B cell (primary cell): ENCODE measurements at regions not wholly inside any gene's neighbourhood (a gene's known extent, or its start where the extent isn't known, plus 50 kb on each side); places are given as distances from the start of the nearest gene placed in this dataset.

Experiments
- ATAC-seq: fragments of 200-7000 bp; cut with Tn5 transposase; one replicate; pipeline ENCODE4 v1.10.0; 2021; ENCODE audit warnings: low read depth, mild to moderate bottlenecking, moderate number of reproducible peaks, moderate library complexity
- CTCF ChIA-PET: fragments of 350-600 bp; sonication (Branson Sonifier 250); formaldehyde crosslinking; loops from one replicate; lab custom pipeline; 2021; ENCODE audit warnings: antibody characterized with exemption, inconsistent platforms; lab: Charles Lee
- POLR2A ChIA-PET: fragments of 350-600 bp; sonication (Branson Sonifier 250); formaldehyde crosslinking; loops from one replicate; lab custom pipeline; 2021; ENCODE audit warnings: antibody characterized with exemption; lab: Charles Lee
- DNase-seq: peaks from one replicate; pipeline ENCODE4 v3.0.0; 2013
- H2AFZ ChIP-seq: 2 replicates; pipeline ENCODE4 v1.6.1; 2012; ENCODE audit warnings: mild to moderate bottlenecking, low read depth, low read length; ENCODE audit not compliant: insufficient read depth, poor library complexity, severe bottlenecking
- H3K27ac ChIP-seq, 2 donors: 1 replicate in 1 of 2; 2 replicates in 1 of 2; pipeline ENCODE4 v1.5.1; 2012 to 2013; ENCODE audit warnings: low read length in 2 of 2, mild to moderate bottlenecking in 2 of 2, moderate library complexity in 1 of 2
- H3K27me3 ChIP-seq, 4 experiments: fragments of 200-600 bp in 1 of 4; sonication (generic) in 1 of 4; replicated peaks in 1 of 4; 1 replicate in 2 of 4; 2 replicates in 2 of 4; pipeline versions ENCODE4 v1.6.1 to v1.7.0; 2013 to 2016; ENCODE audit warnings: low read length in 3 of 4, mild to moderate bottlenecking in 2 of 4, mixed read lengths in 1 of 4, moderate library complexity in 1 of 4; ENCODE audit not compliant: insufficient read depth in 4 of 4, control insufficient read depth in 3 of 4; ENCODE audit errors: control extremely low read depth in 1 of 4
- H3K36me3 ChIP-seq, 2 experiments: replicated peaks in 1 of 2; 1 replicate in 1 of 2; 2 replicates in 1 of 2; pipeline versions ENCODE4 v1.6.1 to v1.7.1; 2013; ENCODE audit warnings: low read length in 1 of 2; ENCODE audit not compliant: insufficient read depth in 2 of 2, control insufficient read depth in 1 of 2; ENCODE audit errors: control extremely low read depth in 1 of 2, extremely low read depth in 1 of 2
- H3K4me1 ChIP-seq, 2 donors: fragments of 200-600 bp in 1 of 2; sonication (generic) in 1 of 2; 1 replicate in 1 of 2; 2 replicates in 1 of 2; pipeline versions ENCODE4 v1.5.1 to v1.6.1; 2013 to 2017; ENCODE audit warnings: low read length in 2 of 2; ENCODE audit not compliant: control insufficient read depth in 2 of 2, insufficient read depth in 2 of 2
- H3K4me2 ChIP-seq: replicated peaks from 2 replicates; pipeline ENCODE3; 2012; ENCODE audit warnings: mild to moderate bottlenecking, low read depth, low read length; ENCODE audit not compliant: poor library complexity, severe bottlenecking
- H3K4me3 ChIP-seq, 5 experiments: fragments of 200-600 bp in 1 of 5; sonication (generic) in 1 of 5; 1 replicate in 3 of 5; 2 replicates in 2 of 5; pipeline versions ENCODE4 v1.5.1 to v1.7.0; 2011 to 2016; ENCODE audit warnings: low read length in 4 of 5, mild to moderate bottlenecking in 4 of 5, low read depth in 2 of 5, control low read depth in 1 of 5, moderate library complexity in 1 of 5; ENCODE audit not compliant: insufficient read depth in 1 of 5; ENCODE audit errors: control extremely low read depth in 1 of 5, extremely low read depth in 1 of 5
- H3K79me2 ChIP-seq: fragments of 200-600 bp; sonication (generic); one replicate; pipeline ENCODE4 v1.6.0; 2016; ENCODE audit warnings: low read length; ENCODE audit not compliant: control insufficient read depth, insufficient read depth
- H3K9ac ChIP-seq: fragments of 200-600 bp; sonication (generic); 2 replicates; pipeline ENCODE4 v1.6.1; 2017; ENCODE audit warnings: mild to moderate bottlenecking, low read length, moderate library complexity
- H3K9me3 ChIP-seq, 3 donors: one replicate each; pipeline versions ENCODE4 v1.6.1 to v1.7.1; 2013; ENCODE audit warnings: low read length in 2 of 3; ENCODE audit not compliant: control insufficient read depth in 2 of 3, insufficient read depth in 1 of 3; ENCODE audit errors: control extremely low read depth in 1 of 3
- H4K20me1 ChIP-seq: 2 replicates; pipeline ENCODE4 v1.6.0; 2012; ENCODE audit warnings: mild to moderate bottlenecking, low read length; ENCODE audit not compliant: insufficient read depth, control insufficient read depth, poor library complexity, severe bottlenecking
- H3K27ac Mint-ChIP-seq: one replicate; pipeline ENCODE4 v1.8.0; 2021; ENCODE audit warnings: mixed read lengths
- H3K27me3 Mint-ChIP-seq: one replicate; pipeline ENCODE4 v1.8.0; 2021; ENCODE audit warnings: mixed read lengths
- H3K4me1 Mint-ChIP-seq: one replicate; pipeline ENCODE4 v1.8.0; 2021; ENCODE audit warnings: mixed read lengths
- H3K4me3 Mint-ChIP-seq: one replicate; pipeline ENCODE4 v1.8.0; 2021; ENCODE audit warnings: mixed read lengths
- H3K9me3 Mint-ChIP-seq: one replicate; pipeline ENCODE4 v1.8.0; 2022; ENCODE audit warnings: mixed read lengths; ENCODE audit not compliant: insufficient read depth
- CTCF ChIP-seq: fragments of 200-600 bp; IDR thresholded peaks from one replicate; pipeline ENCODE4 v1.8.0; 2022; ENCODE audit warnings: antibody characterized with exemption, mild to moderate bottlenecking
- EZH2 ChIP-seq: IDR thresholded peaks from 2 replicates; pipeline ENCODE4 v1.6.1; 2012; ENCODE audit warnings: borderline replicate concordance, low read depth, mild to moderate bottlenecking, moderate library complexity, low read length; ENCODE audit not compliant: insufficient read depth, poor library complexity, severe bottlenecking
- WGBS: methylation state at CpG from one replicate; pipeline ENCODE4 v1.1.5; 2013; ENCODE audit warnings: missing lambda C conversion rate; ENCODE audit not compliant: insufficient coverage; 5-methylcytosine and 5-hydroxymethylcytosine counted together
- intact Hi-C: fragments of 100-400 bp; cut with micrococcal nuclease; formaldehyde crosslinking; loops from one replicate; pipeline ENCODE4 v1.10.0; 2022

GRCh38 chr5:174423558-174423957 lies 300.8 kb upstream of the MSX2 start:
- ATAC-seq (no peak), DNase-seq (no peak)
- Histone ChIP-seq H2AFZ (no peak overlapping the region), H3K4me3 (no peak overlapping the region), H4K20me1 (no peaks in the 10 kb centered on the region), H3K79me2 (no peaks in the 10 kb centered on the region), H3K4me1 (peaks cover 3 to 4% of the 10 kb centered on the region in 2 donors), H3K36me3 (no peaks in the 10 kb centered on the region), H3K27ac (no peak overlapping the region), H3K9me3 (peaks cover 0 to 4% (median 0%) of the 10 kb centered on the region in 3 donors), H3K27me3 (no peaks in the 10 kb centered on the region), H3K4me2 (no peak overlapping the region), H3K9ac (no peak overlapping the region)
- Mint-ChIP-seq H3K9me3 (no peaks in the 10 kb centered on the region), H3K4me3 (no peak overlapping the region), H3K27ac (no peak overlapping the region), H3K4me1 (peaks cover 8% of the 10 kb centered on the region), H3K27me3 (peaks cover 12% of the 10 kb centered on the region)
- TF ChIP-seq EZH2 (no peak), CTCF (no peak)
- ChIA-PET POLR2A (no interaction called here), CTCF (no interaction called here)
- WGBS: 85% methylated on average over 11 of the region's 11 CpGs
- intact Hi-C loops: no loop called here

- no peak overlapping the region for H3K4me3 ChIP-seq
- H3K9ac ChIP-seq: no peak overlapping the region
- no peak for ATAC-seq
- H3K27me3 ChIP-seq: no peaks in the 10 kb centered on the region
- Mint-ChIP-seq H3K27me3 (peaks cover 10% of the 10 kb centered on the region), H3K4me1 (peaks cover 3% of the 10 kb centered on the region), H3K9me3 (no peaks in the 10 kb centered on the region), H3K27ac (no peak overlapping the region), H3K4me3 (no peak overlapping the region)
- no peak overlapping the region for H2AFZ ChIP-seq
- H3K79me2 ChIP-seq: no peaks in the 10 kb centered on the region
- H3K9me3 ChIP-seq: peaks cover 0 to 4% (median 0%) of the 10 kb centered on the region in 3 donors
- H3K4me2 ChIP-seq: no peak overlapping the region
- H3K36me3 ChIP-seq: no peaks in the 10 kb centered on the region
- no peaks in the 10 kb centered on the region for H4K20me1 ChIP-seq
- H3K4me1 ChIP-seq: peaks cover 0 to 1% of the 10 kb centered on the region in 2 donors
- DNase-seq: no peak
- intact Hi-C loops: no loop called here
- H3K27ac ChIP-seq: no peak overlapping the region
- CTCF ChIA-PET: no interaction called here
- TF ChIP-seq EZH2: no peak
- TF ChIP-seq CTCF: no peak
- POLR2A ChIA-PET: no interaction called here
- WGBS: 73% methylated on average over 6 of the region's 8 CpGs
Observed at GRCh38 chr5:174424219-174425053, 299.9 kb upstream of the MSX2 start.
